COLO829 (cell line): ENCODE measurements at regions not wholly inside any gene's neighbourhood (a gene's known extent, or its start where the extent isn't known, plus 50 kb on each side); places are given as distances from the start of the nearest gene placed in this dataset.
"Not testable (repeated sequence)": the region's sequence is repeated elsewhere in the genome, so short reads cannot be mapped to it uniquely, and the experiment has no call there.

Experiments used
- DNase-seq: peaks from one replicate; pipeline ENCODE4 v3.0.0; 2012; ENCODE audit warnings: low spot score

- DNase-seq = no peak
Observed at GRCh38 chr2:100742277-100743254, 77.4 kb upstream of the NPAS2 start.

DNA sequence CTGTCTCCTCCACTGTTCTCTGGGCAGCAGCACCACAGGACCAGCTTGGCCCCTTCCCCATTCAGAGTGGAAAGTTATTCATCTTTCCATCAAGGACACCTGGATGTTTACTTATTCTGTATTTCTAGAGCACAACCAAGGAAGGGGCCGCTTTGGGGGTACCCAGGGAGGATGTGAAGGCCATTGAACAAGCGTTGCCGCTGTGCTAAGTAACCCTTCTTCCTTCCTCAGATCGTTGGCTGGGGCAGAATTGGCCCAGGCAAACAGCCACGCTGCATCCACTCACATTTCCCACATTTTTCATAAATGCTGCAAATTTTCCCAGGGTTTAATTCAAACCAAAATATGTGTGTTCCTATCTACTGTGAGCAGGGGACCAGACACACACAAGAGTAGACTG is 76.2 kb upstream of the NPAS2 start:
- DNase-seq = no peak

GRCh38 chr2:100744184-100744583 is 75.8 kb upstream of the NPAS2 start:
- DNase-seq = no peak

- no peak for DNase-seq
Observed at GRCh38 chr2:100744589-100744988, 75.3 kb upstream of the NPAS2 start.

GRCh38 chr2:100745604-100746003 is 74.3 kb upstream of the NPAS2 start:
- DNase-seq = no peak

DNA sequence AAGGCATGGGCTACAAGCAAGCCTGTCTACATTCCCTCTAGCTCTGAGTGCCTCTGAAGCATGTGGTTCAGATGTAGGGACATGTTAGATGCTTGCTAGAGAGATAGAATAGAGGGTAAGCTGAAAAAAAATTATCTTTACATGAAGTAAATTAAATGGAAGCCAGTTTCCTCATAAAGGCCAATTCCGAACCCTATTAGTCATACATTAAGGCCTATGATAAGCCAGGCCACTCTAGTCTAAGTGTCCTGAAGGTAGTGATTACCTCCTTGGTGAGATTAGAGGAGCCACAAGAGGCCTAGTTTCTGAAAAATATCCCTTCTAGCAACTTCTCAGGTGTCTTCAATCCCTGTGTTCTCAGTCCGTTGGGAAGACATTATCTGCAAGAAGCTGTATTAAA is 72.4 kb upstream of the NPAS2 start:
- no peak for DNase-seq

DNA sequence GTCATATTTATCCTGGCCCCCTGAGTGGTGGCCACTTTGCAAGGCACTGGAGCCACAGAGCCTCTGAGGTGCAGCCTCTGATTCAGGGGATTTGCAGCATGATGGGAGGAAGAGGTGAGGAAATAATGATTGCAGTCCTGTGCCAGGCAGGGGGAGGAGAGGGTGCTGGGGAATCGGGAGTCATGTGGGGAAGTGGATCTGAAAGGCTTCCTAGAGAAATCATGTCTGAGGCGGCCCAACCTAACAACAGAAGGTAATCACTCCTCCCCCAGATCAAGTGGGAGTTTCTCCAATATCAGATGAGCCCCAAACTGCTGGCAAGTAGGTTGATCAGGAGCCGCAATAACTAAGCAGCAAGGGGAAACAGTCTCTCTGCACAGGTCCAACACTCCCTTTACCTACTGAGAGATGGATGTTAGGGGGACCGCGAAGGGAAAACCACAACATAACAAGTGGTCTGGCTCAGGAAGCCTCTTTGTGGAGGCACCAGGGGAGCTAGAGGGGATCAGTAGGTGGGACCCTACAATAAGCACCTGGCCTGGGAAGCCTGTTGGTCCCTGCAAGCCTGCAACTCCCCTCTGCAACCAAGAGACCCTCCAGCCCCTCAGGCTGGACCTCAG is 71.8 kb upstream of the NPAS2 start:
- no peak for DNase-seq

GRCh38 chr2:100748673-100749072 is 71.3 kb upstream of the NPAS2 start:
- no peak for DNase-seq

- no peak for DNase-seq
Observed at GRCh38 chr2:100749771-100750542, 70.0 kb upstream of the NPAS2 start.

DNA sequence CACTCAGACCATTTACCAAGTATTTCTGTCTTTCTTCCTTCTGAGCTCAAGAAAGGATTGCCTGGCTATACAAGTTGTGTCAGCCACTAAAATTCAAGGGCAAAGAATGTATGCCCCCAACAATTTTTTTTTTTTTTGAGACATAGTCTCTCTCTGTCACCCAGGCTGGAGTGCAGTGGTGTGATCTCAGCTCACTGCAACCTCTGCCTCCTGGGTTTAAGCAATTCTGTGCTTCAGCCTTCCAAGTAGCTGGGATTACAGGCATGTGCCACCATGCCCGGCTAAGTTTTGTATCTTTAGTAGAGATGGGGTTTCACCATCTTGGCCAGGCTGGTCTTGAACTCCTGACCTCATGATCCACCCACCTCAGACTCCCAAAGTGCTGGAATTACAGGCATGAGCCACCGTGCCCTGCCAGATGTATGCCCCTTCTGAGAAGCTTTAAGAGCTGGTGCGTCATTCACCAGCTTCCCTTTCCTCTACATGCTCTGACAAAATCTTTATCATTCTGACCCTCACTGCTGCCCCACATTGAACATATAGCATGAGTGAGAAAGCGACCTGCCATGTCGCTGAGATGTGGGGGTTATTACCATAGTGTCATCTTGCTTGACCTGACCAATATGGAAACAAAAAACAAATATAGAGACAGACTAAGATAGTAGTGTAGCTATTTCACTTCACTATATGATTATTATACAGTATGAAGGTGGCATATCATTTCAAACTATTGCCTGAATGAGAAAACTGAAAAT is 67.9 kb upstream of the NPAS2 start:
- not testable (repeated sequence) for DNase-seq

- peak; percentile 92 for DNase-seq
Observed at GRCh38 chr2:100752628-100753333, 67.2 kb upstream of the NPAS2 start.

- no peak for DNase-seq
Observed at GRCh38 chr2:100753444-100753843, 66.5 kb upstream of the NPAS2 start.

DNA sequence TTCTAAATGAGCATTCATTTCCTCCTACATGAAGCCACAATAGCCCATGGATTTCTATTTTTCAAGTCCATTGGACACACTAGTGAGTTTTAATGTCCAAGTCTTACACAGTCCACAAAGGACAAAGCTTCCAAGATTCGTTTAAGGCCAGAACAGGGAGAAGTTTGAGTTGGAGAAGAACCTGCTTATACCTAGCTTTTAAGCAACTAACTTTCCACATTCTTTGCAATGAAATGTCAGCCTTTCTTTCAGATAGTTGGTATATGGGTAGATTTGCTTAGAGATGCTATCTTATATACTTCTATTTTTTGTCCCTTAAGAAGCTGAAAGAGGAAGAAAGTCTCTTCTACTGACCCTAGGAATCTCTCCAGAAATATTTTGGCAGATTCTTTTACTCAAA is 66.1 kb upstream of the NPAS2 start:
- DNase-seq = no peak

DNA sequence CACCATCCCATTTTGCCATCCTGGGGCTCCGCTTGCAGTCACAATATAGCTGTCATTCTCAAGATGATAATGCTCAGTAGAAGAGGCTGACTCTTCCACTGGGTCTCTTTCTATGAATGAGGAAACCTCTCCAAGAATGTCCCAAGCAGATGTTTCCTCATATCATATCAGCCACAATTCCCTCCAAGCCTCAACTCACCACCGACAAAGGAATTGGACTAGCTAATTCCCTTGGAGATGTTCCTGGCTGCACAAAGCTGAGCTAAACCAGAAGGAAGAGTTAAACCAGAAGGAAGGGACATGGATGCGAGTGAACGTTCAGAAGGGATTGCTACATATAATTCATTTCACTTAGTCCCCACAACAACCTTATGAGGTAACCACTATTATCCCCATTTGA is 65.0 kb upstream of the NPAS2 start:
- no peak for DNase-seq

DNA sequence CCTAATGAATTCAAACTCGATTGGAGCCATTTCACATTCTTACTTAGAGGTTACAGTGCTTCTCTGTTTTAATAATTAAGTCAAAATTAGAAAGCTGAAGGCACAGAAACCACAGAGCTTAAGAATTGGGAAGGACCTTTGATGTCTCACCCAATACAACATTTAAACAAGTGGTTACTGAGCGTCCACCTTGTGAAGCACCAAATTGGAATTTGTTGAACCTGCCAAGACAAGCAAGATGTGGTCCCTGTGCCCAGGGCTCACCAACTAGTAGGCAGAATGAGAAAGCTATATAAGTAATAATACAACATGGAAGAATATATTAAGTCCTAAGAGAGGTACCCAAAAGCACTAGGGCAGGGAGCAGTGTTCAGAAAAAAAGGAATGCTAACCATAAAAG is 64.5 kb upstream of the NPAS2 start:
- DNase-seq = no peak

DNA sequence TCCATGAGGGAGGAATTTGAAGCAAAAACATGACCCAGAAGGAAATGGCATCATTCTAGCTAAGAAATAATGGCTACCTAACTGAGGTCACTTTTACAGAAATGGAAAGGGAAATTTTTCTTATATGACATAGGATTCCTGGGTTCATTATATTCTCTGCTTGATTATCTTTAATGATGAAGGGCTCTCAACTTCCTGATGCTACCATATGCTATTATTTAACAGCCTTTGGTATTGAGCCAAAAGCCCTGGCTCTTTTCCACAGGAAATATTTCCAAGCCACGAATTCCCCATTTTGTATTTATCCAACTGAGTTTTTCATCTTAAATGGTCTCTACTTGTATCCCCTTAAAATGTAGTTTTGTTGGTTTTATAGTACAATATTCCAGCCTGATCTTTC is 63.2 kb upstream of the NPAS2 start:
- DNase-seq = no peak

DNA sequence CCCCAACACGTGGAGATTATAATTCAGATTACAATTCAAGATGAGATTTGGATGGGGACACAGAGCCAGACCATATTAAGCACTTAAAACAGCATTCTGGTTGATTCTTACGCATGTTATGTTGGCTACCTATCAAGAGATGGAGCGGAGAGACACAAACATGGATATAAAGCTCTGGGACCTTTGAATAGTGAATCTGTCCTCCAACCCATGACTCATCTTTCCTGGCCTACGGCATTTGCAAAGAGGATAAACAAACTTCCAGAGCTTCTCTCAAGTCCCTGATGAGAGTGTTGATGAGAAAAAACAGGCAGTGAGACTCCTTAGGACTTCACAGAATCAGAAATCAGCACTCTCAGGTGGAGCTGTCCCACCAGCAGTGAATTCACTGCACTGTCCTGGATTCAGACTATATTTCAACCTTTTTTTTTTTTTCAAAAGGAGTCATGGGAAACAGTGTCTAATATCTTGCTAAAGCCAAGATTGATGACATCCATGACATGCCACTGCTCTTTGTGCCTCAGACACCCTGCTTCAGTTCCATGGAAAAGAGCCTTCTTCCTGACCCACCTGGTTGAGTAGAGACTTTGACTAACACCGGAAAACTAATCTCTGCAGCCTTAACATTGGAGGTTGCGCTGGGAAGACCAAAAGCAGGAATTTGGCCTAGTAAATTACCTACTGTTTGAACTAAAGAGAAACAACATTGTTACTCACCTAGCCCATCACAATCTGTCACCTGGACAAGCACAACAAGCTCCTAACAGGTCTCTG is 62.1 kb upstream of the NPAS2 start:
- peak; percentile 97 for DNase-seq

GRCh38 chr2:100759901-100760300 is 60.0 kb upstream of the NPAS2 start:
- no peak for DNase-seq

DNA sequence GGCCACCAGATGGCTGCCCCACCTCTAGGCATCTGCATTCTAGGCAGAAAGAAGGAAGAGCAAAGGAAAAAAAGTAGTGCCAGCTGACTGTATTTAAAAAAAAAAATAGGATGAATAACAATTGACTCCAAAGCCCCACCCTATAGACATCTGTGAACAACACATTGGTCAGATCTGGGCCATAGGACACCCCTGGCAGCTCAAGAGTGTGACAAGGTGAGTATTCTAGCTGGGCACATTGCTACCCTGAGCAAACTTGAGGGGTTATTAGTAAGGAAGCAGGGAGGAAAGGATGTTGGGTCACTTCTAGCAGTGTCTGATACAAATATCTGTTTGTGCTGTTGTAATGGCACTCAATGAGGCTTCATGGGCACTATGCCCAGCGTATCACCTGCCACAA is 58.6 kb upstream of the NPAS2 start:
- no peak for DNase-seq

DNA sequence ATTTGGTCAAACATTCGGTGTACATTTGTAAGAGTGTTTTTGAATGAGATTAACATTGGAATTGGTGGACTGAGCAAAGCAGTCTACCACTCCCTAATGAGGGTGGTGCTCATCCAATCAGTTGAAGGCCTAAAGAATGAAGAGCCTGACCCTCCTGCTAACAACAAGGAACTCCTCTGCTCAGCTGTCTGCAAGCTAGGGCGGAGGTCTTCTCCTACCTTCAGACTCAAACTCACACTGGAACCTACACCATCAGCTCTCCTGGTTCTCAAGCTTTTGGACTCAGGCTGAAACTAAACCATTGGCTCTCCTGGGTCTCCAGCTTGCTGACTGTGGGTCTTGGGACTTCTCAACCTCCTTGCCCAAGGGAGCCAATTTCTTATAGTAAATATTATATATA is 55.5 kb upstream of the NPAS2 start:
- DNase-seq = no peak

DNA sequence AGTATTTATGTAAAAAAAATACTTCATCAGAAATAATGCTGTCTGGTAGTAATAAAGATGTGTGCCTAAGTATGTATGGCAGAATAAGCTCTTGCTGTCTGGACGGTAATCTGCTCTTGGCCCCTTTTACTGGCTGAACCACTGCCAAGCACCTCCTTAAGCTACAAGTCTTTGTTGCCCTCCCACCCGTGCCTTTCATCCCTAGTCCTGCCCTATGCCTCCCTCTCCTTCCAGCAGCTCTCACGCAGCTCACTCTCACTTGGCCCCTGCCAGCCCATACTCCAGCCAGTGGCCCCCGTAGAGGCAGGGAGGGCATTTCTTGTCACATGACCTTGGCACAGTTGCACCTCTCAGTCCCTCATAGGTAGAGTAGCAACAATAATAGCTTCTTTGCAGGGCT is 54.5 kb upstream of the NPAS2 start:
- no peak for DNase-seq
